SHP77 treated with DMSO at 0.1 percent for 48 hours (cell line): ENCODE measurements at regions not wholly inside any gene's neighbourhood (a gene's known extent, or its start where the extent isn't known, plus 50 kb on each side); places are given as distances from the start of the nearest gene placed in this dataset.

Source experiments
- DNase-seq: peaks from one replicate; lab custom pipeline; 2025; lab: John Stamatoyannopoulos, UW

- no peak for DNase-seq
Measured at GRCh38 chr22:48478529-48479265, 1349.0 kb downstream of the BRD1 start.

GRCh38 chr22:48478124-48478523 is 1349.5 kb downstream of the BRD1 start:
- no peak for DNase-seq

- no peak for DNase-seq
Measured at GRCh38 chr22:48477031-48477721, 1350.5 kb downstream of the BRD1 start.

GRCh38 chr22:48476577-48476976 is 1351.1 kb downstream of the BRD1 start:
- DNase-seq: no peak

GRCh38 chr22:48475661-48476345 is 1351.9 kb downstream of the BRD1 start:
- no peak for DNase-seq

- DNase-seq: no peak
Measured at GRCh38 chr22:48474881-48475280, 1352.8 kb downstream of the BRD1 start.

GRCh38 chr22:48473202-48473601 is 1354.5 kb downstream of the BRD1 start:
- no peak for DNase-seq

GRCh38 chr22:48464246-48464645 is 1363.4 kb downstream of the BRD1 start:
- no peak for DNase-seq

- DNase-seq: no peak
Measured at GRCh38 chr22:48459859-48460823, 1367.5 kb downstream of the BRD1 start.

- DNase-seq: no peak
Measured at GRCh38 chr22:48459259-48459658, 1368.4 kb downstream of the BRD1 start.

GRCh38 chr22:48456449-48456848 is 1371.2 kb downstream of the BRD1 start:
- DNase-seq: no peak

GRCh38 chr22:48453751-48454485 is 1373.8 kb downstream of the BRD1 start:
- DNase-seq: no peak

- no peak for DNase-seq
Measured at GRCh38 chr22:48453171-48453570, 1374.5 kb downstream of the BRD1 start.

GRCh38 chr22:48452766-48453165 is 1374.9 kb downstream of the BRD1 start:
- DNase-seq: no peak

GRCh38 chr22:48451891-48452290 is 1375.8 kb downstream of the BRD1 start:
- no peak for DNase-seq

GRCh38 chr22:48450188-48450825 is 1377.4 kb downstream of the BRD1 start:
- no peak for DNase-seq

GRCh38 chr22:48449466-48450187 is 1378.0 kb downstream of the BRD1 start:
- no peak for DNase-seq

GRCh38 chr22:48448821-48449220 is 1378.9 kb downstream of the BRD1 start:
- no peak for DNase-seq

- no peak for DNase-seq
Measured at GRCh38 chr22:48445113-48445827, 1382.4 kb downstream of the BRD1 start.
